Mammary epithelial cell (primary cell): ENCODE measurements at regions not wholly inside any gene's neighbourhood (a gene's known extent, or its start where the extent isn't known, plus 50 kb on each side); places are given as distances from the start of the nearest gene placed in this dataset.

Source experiments
- CTCF ChIP-seq, 2 donors: IDR thresholded peaks in 1 of 2; conservative IDR thresholded peaks in 1 of 2; 2 replicates each; pipeline ENCODE4 v1.5.1; 2011 to 2012; ENCODE audit warnings: inconsistent platforms in 2 of 2, low read length in 2 of 2, mild to moderate bottlenecking in 2 of 2, control low read depth in 1 of 2, low read depth in 1 of 2; ENCODE audit not compliant: insufficient read depth in 1 of 2; ENCODE audit errors: extremely low read depth in 1 of 2
- EZH2 ChIP-seq: IDR thresholded peaks from 2 replicates; pipeline ENCODE4 v1.6.1; 2012; ENCODE audit warnings: low read length, inconsistent platforms, borderline replicate concordance

DNA sequence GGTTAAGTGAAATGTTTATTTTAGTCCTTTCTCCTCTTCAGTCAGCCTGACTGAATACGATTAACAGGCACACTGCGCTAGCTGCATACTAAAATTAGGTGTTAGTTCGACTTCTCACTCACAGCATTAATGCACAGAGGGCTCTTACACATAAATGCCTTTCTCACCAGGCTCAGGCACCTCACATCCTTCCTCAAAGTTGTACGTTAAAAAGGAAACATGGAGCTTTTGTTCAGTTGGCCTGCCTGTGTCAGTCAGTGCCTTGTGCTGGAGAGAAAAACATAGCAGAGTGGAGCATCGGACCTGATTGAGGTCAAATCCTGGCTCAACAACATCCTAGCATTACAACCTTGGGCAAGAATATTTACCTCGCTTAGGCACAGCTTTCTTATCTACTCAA, 236.0 kb upstream of the ZNF462 start:
- TF ChIP-seq CTCF (conservative IDR thresholded peaks at IDR 0.05 in 1 of 2, IDR thresholded peaks at IDR 0.05 in 1 of 2; ENCODE audit: extremely low read depth in 1 of 2, insufficient read depth in 1 of 2, low read depth in 1 of 2, low read length in 2 of 2) (no peak), EZH2 (no peak)
